ENCODE measurements at regions not wholly inside any gene's neighbourhood (a gene's known extent, or its start where the extent isn't known, plus 50 kb on each side); places are given as distances from the start of the nearest gene placed in this dataset.

DNA sequence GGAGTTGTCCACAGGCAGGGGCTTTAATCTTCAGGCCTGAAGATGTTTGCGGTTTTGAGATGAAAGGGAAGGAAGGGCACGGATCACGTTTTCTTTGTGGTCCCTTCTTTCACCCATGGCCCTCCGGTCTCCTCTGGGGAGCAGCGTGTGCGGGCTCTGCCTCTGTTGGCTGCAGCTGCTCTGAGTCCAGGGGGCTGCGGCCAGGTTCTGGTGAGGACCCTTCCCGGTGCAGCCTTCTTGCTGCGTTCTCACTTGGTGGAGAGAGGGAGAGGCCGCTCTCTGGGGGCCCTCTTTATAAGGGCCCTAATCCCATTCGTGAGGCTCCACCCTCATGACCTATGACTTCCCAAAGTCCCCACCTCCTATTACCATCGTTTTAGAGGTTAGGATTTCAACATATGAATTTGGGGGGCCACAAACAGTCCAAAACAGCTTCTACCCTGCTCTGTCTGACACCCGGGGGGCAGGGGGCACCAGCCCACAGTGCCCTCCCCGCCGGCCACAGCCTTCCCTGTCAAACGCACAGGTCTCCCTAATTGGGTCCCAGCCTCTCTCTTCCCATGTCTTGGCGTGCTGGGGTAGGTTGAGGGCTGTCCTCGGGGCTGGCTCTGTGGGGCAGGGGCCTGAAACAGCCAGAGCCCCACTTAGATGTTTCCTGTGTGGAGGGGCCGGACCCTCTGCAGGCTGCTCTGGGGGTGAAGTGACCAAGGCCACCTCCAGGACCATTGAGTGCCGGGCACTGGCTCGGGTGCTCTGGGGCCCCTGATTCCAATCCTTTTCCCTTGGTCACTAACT is 100.1 kb upstream of the C1orf174 start:
- TF ChIP-seq CTCF (IDR thresholded peaks at IDR 0.05) (no peak), POLR2A (IDR thresholded peaks at IDR 0.05) (no peak)
